GM21619 (cell line): ENCODE measurements at regions not wholly inside any gene's neighbourhood (a gene's known extent, or its start where the extent isn't known, plus 50 kb on each side); places are given as distances from the start of the nearest gene placed in this dataset.
A peak's percentile ranks its signal among the peaks of the same experiment; 100 is the strongest.

Experiments used
- ATAC-seq: cut with Tn5 transposase; IDR thresholded peaks from one replicate; pipeline ENCODE4 v1.9.1; 2021; ENCODE audit not compliant: unreplicated experiment

DNA sequence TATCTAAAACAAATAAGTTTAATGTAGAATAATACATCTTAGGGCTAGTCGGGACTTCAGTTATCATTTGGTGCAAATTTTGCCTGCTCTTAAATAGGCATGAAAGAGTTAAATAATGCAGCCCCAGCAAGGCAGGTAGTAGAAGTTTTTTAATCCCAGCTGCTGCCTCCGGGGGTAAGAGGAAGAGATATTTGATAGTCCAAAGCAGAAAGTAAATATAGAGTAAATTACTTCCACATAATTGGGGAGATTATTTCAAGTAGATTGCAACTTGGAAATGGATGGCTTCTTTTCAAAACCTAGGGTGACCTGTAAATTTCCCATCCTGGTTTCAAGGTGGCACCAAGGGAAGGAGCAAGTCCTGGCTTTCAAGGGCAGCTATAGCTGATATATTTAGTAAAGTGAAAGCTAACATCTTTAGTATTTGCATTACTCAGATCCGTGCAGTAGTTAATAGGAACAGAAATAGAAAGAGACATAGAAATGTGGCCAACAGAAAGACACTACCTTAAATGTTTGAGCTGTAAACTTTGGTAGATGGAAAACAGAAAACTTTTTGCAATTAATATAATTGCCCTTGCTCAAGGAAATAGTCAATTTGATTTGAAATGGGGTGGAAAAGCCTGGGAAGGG, 109.1 kb downstream of the LMO4 start:
- ATAC-seq: peak; percentile 86

DNA sequence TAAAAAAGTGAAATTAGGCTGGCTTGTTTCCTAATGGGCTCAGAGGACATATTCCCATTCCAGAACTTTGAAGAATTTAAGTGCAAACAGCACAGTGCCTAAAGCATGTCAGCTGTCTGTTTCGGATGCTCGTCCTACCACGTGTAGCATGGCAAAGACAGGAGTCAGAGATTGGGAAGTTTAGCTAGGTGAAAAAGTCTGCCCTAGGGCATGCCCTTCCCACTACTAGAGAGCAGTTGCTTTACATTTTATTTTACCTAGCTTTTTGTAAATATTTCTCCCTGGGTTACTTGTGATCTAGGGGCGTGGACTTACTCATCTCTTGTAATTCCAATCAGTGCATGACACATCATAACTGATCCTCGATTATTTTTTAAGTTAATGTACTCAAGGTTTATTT, 111.1 kb downstream of the LMO4 start:
- ATAC-seq: no peak

DNA sequence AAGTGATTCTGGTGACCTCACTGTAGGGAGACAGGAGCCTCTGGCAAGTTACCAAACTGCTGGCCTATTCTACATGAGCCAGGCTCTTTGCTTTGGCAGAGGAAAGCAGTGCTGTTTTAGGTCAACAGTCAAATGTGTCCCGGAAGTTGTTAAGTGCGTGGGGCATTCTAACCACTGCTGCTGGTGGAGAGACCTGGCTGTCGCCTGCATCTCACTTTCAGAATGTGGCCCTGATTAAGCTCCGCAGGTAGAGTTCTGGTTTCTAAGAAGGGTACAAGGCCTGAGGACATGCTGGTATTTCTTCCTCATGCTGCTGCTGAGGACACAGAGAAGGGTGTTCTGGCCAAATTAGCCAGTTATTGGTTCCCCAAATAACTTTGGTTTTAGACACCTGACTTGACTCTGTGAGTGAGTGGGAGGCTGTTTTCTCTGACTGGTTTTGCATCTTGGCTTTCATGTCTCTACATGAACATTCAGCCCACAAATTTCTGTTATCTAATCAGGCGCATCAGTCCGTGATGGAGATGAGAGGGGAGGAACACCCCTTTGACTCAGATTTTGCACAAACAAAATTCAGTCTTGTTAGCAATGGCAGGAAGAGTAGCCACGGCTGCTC, 120.8 kb downstream of the LMO4 start:
- ATAC-seq: peak; percentile 88

DNA sequence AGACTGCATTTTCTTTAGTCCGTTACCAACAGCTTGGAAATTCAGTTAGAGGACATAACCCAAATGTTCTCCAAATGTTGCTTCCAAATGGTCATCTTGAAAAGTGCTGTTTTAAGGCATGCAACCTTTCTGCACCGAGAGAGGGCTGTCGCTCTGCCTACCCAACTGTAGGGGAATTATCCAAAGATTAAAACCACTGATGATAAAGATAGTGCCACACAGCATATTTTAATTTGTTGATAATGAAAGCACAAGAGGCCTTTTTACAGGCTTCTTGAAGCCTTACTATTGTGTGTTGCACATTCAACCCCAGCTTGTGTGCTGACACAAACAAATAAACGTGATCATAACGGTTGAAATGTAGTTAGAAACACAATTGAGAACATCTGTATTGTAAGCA, 121.5 kb downstream of the LMO4 start:
- no peak for ATAC-seq

DNA sequence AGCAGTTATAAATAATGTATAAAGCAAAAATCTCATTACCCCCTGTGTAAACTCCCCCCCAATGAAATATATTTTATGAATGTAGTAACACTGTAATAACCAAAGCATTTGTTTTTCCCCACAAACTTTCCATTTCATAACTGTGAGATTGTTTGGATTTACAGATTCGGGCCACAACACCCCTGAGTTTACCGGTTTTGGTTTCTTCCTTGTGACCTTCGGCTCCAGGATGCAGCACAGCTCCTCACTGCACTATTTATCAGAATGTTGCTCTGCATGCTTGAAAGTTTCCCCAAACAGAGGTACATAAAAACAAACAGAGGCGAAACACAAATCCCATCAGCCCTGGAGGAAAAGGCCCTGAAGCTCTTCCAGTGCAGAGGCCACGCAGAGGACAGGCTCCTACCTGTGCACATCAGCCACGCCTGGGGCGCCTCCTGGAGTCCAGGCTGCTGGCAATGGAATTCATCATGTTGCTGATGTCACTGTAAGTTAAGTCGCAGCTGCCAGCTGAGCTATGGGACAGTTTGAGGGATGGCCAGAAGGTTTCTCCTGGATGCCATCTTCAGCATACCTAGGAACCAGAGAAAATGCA, 122.0 kb downstream of the LMO4 start:
- no peak for ATAC-seq

DNA sequence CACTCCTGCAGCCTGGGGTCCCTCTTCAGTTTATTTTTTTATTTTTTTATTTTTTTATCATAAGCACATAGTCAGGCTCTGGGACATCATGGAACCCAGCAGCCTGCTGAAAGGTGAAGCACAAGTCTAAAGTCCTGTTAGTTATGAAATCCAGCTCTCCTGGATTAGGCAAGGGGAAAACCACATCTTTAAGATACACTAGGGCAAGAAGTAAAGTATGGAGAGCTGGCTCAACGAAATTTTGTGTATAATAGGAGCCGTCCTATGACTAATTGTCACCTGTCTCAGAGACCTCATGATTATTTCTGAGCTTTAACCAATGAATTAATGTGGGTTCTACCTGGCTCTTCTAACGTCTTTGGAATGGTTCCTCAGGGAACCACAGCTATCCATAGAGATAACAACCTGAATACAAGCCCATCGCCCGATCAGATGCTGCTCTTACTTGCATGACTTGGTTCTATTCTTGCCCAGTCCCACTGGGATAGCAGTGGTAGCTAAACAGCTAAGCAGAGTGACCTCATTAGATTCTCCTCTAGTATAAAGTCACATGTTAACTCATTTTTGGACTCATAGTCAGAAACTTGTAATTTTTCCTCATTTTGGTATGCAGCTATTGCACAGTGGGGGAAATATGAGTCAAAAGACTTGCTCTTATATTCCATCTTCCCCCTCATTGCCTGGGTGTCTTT, 122.7 kb downstream of the LMO4 start:
- no peak for ATAC-seq

DNA sequence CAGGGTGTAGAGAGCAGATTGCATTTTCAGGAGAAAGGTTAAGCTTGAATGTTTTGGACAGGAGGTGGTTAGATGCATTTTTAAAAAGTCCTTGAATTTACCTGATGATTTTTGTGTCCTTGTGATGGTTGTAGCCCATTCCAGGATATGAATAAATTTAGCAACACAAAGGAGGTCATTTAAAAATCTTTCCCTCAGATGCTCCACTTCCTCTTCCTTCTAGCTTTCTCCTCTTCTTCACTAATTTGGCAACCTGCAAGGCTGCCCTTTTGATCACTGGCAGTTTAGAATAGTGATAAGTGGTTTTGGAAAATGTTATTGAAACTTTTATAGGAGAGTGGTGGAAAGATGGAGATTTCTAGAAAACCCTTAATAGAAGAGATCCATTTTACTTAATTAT, 124.0 kb downstream of the LMO4 start:
- ATAC-seq: no peak

DNA sequence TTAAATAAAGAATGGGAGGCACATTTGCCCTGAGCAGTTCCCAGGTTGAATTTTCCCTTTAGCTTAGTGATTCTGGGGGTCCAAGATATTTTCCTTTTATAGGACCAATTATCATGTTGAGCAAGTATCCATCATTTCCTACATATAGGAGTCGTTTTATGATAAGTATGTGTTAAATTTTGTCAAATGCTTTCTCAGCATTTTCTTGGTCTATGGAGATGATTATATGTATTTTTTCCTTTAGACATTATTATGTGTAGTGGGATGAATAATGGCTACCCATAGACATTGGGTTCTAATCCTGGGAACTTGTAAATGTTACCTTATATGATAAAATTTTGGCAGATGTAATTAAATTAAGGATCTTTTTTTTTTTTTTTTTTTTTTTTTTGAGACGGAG, 128.7 kb downstream of the LMO4 start:
- no peak for ATAC-seq

DNA sequence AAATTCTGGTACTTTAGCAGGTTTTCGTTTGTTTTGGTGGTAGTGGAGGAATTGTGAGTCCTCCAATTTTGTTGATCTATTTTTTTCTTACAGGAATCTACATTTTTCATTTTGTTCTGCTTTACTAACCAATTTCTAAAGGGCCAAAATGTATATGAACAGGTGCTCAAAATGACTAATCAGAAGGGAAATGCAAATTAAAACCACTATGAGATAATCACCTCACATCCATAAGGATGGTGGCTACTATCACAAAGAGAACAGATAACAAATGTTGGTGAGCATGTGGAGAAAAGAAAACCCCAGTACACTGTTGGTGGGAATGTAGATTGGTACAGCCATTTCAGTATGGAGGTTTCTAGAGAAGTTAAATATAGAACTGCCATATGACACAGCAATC, 134.2 kb downstream of the LMO4 start:
- ATAC-seq: no peak

DNA sequence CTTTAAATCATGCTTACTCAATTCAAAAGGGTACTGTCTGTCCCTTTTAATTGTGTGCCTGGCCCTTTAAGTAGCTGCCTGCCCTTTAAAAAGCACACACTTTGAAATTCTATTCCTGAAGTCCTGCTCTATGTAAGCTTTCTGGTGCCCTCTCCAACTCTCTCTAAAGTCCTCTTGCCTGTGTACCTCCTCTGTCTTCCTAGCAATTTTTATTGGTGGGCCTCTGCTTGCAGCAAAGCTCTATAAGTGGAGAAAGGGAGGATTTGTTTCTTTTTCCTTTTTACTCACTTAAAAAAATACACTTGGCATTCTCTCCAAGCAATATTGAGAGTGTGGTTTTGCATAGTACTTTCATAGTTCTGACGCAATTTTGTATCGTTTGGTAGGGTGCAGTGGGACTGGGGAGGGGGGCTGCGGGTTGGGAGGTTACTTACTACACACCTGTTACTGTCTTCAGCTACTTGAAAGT, 135.4 kb downstream of the LMO4 start:
- peak; percentile 63 for ATAC-seq

DNA sequence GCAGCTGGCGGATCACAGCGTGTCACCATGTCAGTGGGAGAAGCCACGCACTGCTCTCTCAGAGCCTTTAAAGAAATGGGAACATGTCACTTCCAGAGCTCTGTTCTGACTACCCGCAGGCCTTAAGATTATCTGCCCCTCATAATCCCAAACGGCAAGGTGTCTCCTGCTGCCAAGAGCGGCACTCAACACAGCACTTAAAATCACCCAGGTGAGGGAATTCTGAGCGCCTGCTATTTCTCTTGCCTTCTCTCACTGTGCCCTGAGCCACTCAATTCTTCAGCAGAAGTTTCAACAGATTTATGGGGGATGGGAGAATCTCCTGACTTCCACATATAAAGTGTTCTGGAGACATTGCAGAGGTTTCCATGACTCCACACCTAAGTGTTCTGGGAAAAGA, 137.9 kb downstream of the LMO4 start:
- no peak for ATAC-seq

DNA sequence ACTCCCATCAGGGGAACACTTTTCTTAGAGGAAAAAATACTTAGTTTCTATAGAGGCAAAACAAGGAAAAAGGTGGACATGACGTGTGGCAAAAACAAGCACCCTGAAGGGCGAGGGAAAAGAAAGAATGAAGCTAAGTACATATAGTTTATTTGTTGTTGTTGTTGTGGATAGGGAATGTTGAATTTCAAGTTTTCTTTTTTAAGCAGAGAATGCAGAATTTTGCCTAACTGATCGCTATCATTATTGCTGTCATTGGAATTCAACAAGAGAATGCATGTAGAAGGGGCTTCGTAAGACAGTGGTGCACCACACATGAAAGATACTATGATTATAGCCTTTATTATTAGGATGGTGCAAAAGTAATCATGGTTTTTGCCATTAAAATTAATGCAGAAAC, 144.0 kb downstream of the LMO4 start:
- no peak for ATAC-seq

DNA sequence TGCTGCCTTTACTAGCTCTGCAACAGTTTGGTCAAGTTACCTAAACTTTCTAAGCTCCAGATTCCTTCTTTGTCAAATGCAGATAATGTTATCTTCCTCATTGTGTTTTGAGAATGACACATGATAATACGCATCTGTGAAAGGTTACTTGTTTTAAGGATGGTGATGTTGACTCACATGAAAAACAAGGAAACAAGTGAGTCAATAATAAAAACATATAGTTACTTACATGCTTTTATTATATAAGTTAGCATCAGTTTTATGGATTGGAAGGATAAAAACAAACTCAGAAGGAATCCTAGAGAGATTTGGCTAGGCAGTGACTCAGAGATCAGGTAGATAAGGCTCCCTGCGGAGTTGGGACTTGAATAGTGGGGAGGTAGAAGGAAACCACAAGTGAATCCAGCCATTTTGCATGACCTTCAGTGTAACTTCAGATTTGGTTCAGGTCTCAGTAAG, 144.6 kb downstream of the LMO4 start:
- ATAC-seq: no peak

DNA sequence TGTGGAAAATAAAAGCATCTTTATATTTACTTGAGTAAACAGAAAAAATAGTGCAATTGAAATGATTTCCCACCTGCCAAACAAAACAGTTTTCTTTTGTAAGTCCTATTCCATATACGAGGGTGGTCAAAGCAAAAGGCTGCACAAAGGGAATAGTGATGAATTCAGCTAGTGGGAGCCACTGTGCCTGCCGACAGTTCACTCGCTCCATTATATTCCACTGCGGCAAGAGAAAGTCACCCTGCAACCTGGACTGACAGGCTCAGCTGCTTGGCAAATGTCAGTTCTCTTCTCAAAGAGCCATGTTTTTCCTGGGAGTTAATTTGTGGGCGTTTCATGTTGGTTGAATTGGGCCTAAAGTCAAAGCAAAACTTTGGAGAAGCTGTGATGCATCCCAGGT, 145.4 kb downstream of the LMO4 start:
- ATAC-seq: no peak

DNA sequence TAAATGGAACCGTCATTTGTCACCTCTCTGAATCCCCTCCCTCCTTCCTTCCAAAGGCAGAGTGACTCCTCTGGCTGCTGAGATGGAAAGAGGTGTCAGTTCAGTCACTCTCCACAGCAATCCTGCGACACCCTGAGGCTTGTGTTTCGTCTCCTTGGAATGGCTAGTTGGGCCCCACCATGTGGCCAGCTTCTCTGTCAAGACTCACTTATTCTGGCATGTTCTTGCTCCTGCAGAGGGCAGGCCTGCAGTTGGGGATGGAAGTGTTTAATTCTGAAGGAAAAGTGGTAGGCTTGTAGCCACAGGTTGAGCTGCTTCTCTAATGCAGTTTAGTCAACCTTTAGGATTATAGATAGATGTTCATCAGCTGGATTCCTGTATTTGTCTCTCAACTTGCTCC, 149.6 kb downstream of the LMO4 start:
- ATAC-seq: no peak

DNA sequence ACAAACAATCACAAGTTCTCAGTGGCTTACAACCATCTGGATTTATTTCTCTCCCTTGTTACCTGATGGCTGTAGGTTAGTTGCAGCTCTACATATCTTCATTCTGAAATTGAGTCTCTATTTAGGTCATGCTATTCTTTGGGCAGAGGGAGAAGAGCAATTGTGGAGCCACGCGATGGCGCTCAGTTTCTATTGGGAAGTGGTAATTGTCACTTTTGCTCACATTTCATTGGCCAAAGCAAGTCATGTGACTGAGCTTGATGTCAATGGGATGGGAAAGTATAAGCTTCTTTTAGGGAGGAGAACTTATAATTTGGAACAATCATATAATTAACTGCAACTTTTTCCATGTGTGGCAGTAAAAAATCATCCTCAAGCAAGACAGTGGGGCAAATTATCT, 166.5 kb downstream of the LMO4 start:
- ATAC-seq: no peak

DNA sequence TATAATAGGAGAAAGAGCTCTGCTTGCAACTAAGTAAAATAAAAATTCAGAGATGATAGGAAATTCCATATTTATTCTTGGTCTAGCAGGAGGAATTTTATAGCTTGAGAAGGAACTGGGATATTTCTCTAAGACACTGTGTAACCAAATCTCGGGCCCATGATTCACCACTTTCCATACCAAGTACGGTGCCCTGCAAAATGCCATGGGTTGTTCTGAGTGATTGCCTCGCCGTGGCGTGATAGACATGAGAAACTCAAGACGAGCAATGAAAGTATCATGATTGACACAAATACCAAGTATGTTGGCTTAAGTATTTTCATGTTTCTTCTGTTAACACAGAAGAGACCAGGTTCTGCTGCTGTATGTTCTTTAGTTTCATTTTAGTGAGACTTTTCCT, 167.2 kb downstream of the LMO4 start:
- ATAC-seq: no peak

DNA sequence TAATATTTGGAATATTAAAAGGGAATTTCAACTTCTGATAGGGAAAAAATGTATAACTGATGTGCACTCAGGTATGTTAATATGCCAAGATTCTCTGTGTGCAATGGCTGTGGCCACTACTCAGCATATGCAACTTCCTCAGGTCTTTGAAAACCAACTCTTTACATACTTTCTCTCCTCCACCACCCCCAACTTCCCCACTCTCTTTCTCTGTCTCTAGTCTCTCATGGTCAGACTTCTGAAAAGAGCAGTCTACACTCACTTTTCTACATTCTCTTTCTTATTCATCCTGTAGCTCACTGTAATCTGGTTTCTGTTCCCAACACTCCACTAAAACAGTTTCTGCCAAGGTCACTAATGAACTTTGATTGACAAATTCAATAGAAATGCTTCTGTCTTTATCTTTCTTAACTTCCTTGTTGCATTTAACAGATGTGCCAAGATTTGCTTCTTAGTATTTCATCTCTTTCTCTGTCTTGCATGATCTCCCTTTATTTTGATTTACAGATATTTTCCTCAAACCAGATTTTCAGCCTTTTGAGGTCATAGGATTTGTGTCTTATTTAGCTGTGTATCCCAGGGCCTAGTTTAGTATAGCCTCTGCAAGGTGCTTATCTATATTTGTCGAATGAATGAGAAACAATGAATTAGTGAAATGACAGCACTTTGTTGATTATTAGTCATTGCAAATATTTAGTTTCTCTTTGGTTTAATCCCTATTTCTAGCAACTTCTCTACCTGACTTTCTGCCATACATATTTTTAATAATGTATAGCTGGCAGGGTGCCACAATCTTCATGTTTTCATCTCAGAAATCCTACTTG, 168.9 kb downstream of the LMO4 start:
- peak; percentile 72 for ATAC-seq

DNA sequence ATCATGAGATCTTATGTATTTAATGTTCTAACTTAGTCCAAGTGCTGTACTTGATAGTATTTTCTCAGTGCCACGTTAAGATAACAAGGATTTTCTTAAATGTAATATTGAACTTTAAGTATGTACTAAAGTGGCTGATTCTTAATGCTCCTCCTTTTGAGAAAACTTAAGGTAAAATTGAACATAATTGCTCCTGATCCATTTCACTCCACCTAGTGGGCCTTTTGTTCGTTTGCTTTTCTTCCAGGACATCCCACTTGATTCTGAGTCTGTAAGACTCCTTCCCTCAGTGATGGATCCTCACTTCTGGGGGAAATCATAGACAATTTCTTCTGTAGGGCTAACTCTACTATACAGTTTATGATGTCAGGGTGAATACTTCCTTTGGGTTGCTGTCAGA, 173.1 kb downstream of the LMO4 start:
- no peak for ATAC-seq

DNA sequence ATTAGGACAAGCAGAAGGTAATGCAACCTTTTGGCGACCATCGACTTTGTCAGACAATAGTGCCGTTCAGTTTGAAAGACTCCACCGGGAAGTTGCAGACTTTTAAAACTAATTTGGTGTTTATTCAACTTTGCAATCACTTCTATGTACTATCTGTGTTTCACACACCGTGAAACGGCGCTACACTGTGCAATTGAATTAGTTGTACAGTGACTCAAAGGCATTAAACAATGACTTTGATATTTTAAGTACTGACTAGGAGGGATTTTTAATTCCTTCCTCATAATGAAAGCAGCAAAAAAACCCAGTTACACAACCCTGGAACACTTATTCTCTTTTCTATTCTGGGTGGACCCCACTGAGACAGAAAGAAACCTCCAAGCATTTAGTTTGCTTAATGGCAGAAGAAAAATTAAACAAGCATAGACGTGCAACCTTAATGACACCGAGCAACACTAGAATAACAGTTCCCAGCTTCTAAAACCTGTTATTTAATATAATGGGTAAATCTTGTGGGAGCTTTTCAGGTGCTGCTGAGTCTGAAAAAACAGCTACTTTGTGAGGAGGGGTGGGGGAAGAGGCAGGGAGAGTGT, 176.8 kb downstream of the LMO4 start:
- ATAC-seq: no peak

DNA sequence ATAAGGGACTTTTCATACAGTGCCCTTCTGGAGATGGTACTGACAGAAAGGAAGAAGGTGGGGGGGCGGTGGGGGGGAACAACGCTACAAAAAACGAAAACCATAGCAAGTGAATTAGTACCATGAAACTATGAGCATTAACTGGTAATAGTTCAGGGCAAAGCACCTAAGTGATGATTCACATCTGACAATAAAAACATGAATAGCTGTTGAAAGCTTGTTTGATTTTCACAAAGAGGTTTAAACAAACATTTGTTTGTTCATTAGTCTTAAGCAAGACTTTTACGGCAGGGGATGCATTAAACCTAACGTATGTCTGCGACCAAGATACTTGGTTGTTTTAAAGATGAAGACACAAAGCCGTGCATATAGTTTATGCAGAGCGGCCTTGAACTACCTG, 177.5 kb downstream of the LMO4 start:
- ATAC-seq: no peak
